ENCODE measurements at regions not wholly inside any gene's neighbourhood (a gene's known extent, or its start where the extent isn't known, plus 50 kb on each side); places are given as distances from the start of the nearest gene placed in this dataset.
"Not testable (repeated sequence)": the region's sequence is repeated elsewhere in the genome, so short reads cannot be mapped to it uniquely, and the experiment has no call there.

- FAIRE-seq = no peak
These were observed 621.9 kb downstream of the DTWD2 start for GRCh38 chr5:118366429-118366828.

GRCh38 chr5:118365718-118366117, 622.6 kb downstream of the DTWD2 start:
- FAIRE-seq = no peak

GRCh38 chr5:118354797-118355196, 633.5 kb downstream of the DTWD2 start:
- no peak for FAIRE-seq

- no peak for FAIRE-seq
These were observed 634.4 kb downstream of the DTWD2 start for GRCh38 chr5:118353970-118354369.

- FAIRE-seq = peak; percentile 18
These were observed 651.9 kb downstream of the DTWD2 start for GRCh38 chr5:118336468-118336867.

- FAIRE-seq = no peak
These were observed 661.0 kb downstream of the DTWD2 start for GRCh38 chr5:118327389-118327788.

- FAIRE-seq = no peak
These were observed 661.8 kb downstream of the DTWD2 start for GRCh38 chr5:118326481-118327045.

- FAIRE-seq = no peak
These were observed 662.4 kb downstream of the DTWD2 start for GRCh38 chr5:118325931-118326330.

- FAIRE-seq = not testable (repeated sequence)
These were observed 664.6 kb downstream of the DTWD2 start for GRCh38 chr5:118323723-118324122.

GRCh38 chr5:118321081-118321480, 667.3 kb downstream of the DTWD2 start:
- no peak for FAIRE-seq

GRCh38 chr5:118320121-118320520, 668.2 kb downstream of the DTWD2 start:
- FAIRE-seq = no peak

GRCh38 chr5:118314931-118315330, 673.4 kb downstream of the DTWD2 start:
- no peak for FAIRE-seq

- no peak for FAIRE-seq
These were observed 677.1 kb downstream of the DTWD2 start for GRCh38 chr5:118311103-118311819.

GRCh38 chr5:118310401-118310800, 677.9 kb downstream of the DTWD2 start:
- no peak for FAIRE-seq

GRCh38 chr5:118303296-118303695, 685.1 kb downstream of the DTWD2 start:
- no peak for FAIRE-seq

- FAIRE-seq = no peak
These were observed 685.6 kb downstream of the DTWD2 start for GRCh38 chr5:118302786-118303185.

GRCh38 chr5:118301696-118302095, 686.7 kb downstream of the DTWD2 start:
- FAIRE-seq = no peak

GRCh38 chr5:118295045-118295444, 693.3 kb downstream of the DTWD2 start:
- no peak for FAIRE-seq

GRCh38 chr5:118293378-118293777, 695.0 kb downstream of the DTWD2 start:
- no peak for FAIRE-seq

- no peak for FAIRE-seq
These were observed 698.1 kb downstream of the DTWD2 start for GRCh38 chr5:118290204-118290603.

- not testable (repeated sequence) for FAIRE-seq
These were observed 704.1 kb downstream of the DTWD2 start for GRCh38 chr5:118284230-118284629.

GRCh38 chr5:118282480-118283038, 705.8 kb downstream of the DTWD2 start:
- FAIRE-seq = not testable (repeated sequence)

GRCh38 chr5:118279540-118280294, 708.6 kb downstream of the DTWD2 start:
- no peak for FAIRE-seq

GRCh38 chr5:118270526-118270925, 717.8 kb downstream of the DTWD2 start:
- FAIRE-seq = no peak
